ENCODE measurements at regions not wholly inside any gene's neighbourhood (a gene's known extent, or its start where the extent isn't known, plus 50 kb on each side); places are given as distances from the start of the nearest gene placed in this dataset.

GRCh38 chr6:113750151-113750855, 106.8 kb upstream of the MARCKS start:
- Histone ChIP-seq H3K9me3 (ENCODE audit: low read depth, low read length) (no peaks in the 10 kb centered on the region), H3K36me3 (ENCODE audit: insufficient read depth, low read length) (no peaks in the 10 kb centered on the region), H3K4me3 (no peak overlapping the region), H3K27ac (no peak overlapping the region), H3K9ac (ENCODE audit: insufficient read length) (no peak overlapping the region)
- TF ChIP-seq FOXP2 (optimal IDR thresholded peaks at IDR 0.05; ENCODE audit: control extremely low read depth, extremely low read length, insufficient read depth) (no peak), EZH2 (IDR thresholded peaks at IDR 0.05) (no peak), POLR2AphosphoS5 (IDR thresholded peaks at IDR 0.05; ENCODE audit: borderline replicate concordance, low read depth, low read length) (no peak)
- no peak for DNase-seq (ENCODE audit: low read depth, low spot score)

GRCh38 chr6:113754291-113754690, 102.9 kb upstream of the MARCKS start:
- no peak overlapping the region for H3K9ac ChIP-seq (ENCODE audit: insufficient read length)
- DNase-seq (ENCODE audit: low read depth, low spot score) = no peak
- H3K4me3 ChIP-seq = no peak overlapping the region
- TF ChIP-seq FOXP2 (optimal IDR thresholded peaks at IDR 0.05; ENCODE audit: control extremely low read depth, extremely low read length, insufficient read depth) (no peak), POLR2AphosphoS5 (IDR thresholded peaks at IDR 0.05; ENCODE audit: borderline replicate concordance, low read depth, low read length) (no peak), EZH2 (IDR thresholded peaks at IDR 0.05) (no peak)
- H3K36me3 ChIP-seq (ENCODE audit: insufficient read depth, low read length) = no peaks in the 10 kb centered on the region
- H3K27ac ChIP-seq = no peak overlapping the region
- H3K9me3 ChIP-seq (ENCODE audit: low read depth, low read length) = no peaks in the 10 kb centered on the region

DNA sequence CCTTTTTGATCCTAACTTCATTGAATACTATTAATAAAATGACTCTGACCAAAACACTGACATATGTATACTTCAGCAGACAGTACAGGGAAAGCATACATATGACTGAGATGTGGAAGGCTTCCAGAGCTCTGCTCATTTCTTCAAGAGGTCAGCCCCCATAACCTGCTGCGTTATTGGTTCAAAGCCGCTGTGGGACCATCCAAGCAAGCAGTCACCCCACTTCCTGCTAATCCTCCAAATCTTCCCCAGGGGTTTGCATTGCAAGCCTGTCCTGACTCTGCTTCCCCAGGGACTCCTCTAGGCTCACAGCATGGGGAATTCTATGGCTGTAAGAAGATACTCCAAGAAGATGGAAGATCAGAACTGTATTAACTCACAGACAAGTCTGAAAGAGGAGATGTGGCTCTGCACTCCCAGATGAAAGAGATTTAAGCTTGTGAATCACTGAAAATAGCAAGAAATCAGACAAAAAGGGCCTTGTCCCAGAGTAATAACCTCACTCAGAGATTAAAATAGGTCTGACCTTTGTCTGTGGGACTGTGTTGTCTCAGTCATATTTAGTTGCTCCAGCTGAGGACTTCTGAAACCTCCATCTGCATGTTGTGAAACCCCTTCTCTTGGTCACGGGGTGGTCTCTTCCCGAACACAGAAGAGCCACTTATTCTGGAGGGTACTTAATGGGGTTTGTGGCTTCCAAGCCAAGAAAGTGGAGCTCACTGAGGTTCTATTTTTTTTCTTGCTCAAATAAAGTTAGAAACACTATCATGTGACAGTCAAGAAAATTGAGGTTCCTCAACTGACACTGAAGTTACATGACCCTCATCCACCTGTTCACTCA, 101.5 kb upstream of the MARCKS start:
- TF ChIP-seq EZH2 (IDR thresholded peaks at IDR 0.05) = no peak
- no peak for TF ChIP-seq FOXP2 (optimal IDR thresholded peaks at IDR 0.05; ENCODE audit: control extremely low read depth, extremely low read length, insufficient read depth)
- no peak for TF ChIP-seq POLR2AphosphoS5 (IDR thresholded peaks at IDR 0.05; ENCODE audit: borderline replicate concordance, low read depth, low read length)
- H3K9me3 ChIP-seq (ENCODE audit: low read depth, low read length) = no peaks in the 10 kb centered on the region
- H3K9ac ChIP-seq (ENCODE audit: insufficient read length) = no peak overlapping the region
- no peak overlapping the region for H3K4me3 ChIP-seq
- no peaks in the 10 kb centered on the region for H3K36me3 ChIP-seq (ENCODE audit: insufficient read depth, low read length)
- no peak overlapping the region for H3K27ac ChIP-seq
- DNase-seq (ENCODE audit: low read depth, low spot score) = no peak

DNA sequence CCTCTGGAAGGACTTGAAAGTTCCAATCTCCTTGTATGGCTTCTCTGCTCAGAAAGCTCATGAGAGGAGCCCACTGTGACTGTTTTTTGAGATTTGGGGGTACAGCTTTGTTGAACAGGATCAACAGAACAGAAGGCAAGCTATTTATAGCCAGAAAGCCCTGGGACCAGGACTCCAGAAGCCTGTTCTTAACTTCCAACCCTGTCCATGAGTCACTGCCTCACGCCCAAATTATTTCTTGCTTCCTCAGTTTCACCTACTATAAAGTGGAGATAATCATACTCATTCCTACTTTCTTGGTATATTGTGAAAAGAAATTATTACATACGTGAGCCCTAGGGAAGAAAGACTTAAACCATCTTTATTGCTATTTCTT, 100.9 kb upstream of the MARCKS start:
- TF ChIP-seq EZH2 (IDR thresholded peaks at IDR 0.05) = no peak
- no peak for TF ChIP-seq FOXP2 (optimal IDR thresholded peaks at IDR 0.05; ENCODE audit: control extremely low read depth, extremely low read length, insufficient read depth)
- no peak for TF ChIP-seq POLR2AphosphoS5 (IDR thresholded peaks at IDR 0.05; ENCODE audit: borderline replicate concordance, low read depth, low read length)
- H3K27ac ChIP-seq = no peak overlapping the region
- no peaks in the 10 kb centered on the region for H3K36me3 ChIP-seq (ENCODE audit: insufficient read depth, low read length)
- DNase-seq (ENCODE audit: low read depth, low spot score) = no peak
- no peak overlapping the region for H3K9ac ChIP-seq (ENCODE audit: insufficient read length)
- no peaks in the 10 kb centered on the region for H3K9me3 ChIP-seq (ENCODE audit: low read depth, low read length)
- no peak overlapping the region for H3K4me3 ChIP-seq

- no peak for DNase-seq (ENCODE audit: low read depth, low spot score)
- no peak overlapping the region for H3K4me3 ChIP-seq
- no peak for TF ChIP-seq POLR2AphosphoS5 (IDR thresholded peaks at IDR 0.05; ENCODE audit: borderline replicate concordance, low read depth, low read length)
- no peak for TF ChIP-seq FOXP2 (optimal IDR thresholded peaks at IDR 0.05; ENCODE audit: control extremely low read depth, extremely low read length, insufficient read depth)
- no peak for TF ChIP-seq EZH2 (IDR thresholded peaks at IDR 0.05)
- H3K27ac ChIP-seq = no peak overlapping the region
- H3K9ac ChIP-seq (ENCODE audit: insufficient read length) = no peak overlapping the region
- no peaks in the 10 kb centered on the region for H3K9me3 ChIP-seq (ENCODE audit: low read depth, low read length)
- no peaks in the 10 kb centered on the region for H3K36me3 ChIP-seq (ENCODE audit: insufficient read depth, low read length)
Observed at GRCh38 chr6:113758214-113758613, 98.9 kb upstream of the MARCKS start.

GRCh38 chr6:113758826-113759574, 98.1 kb upstream of the MARCKS start:
- DNase-seq (ENCODE audit: low read depth, low spot score) = no peak
- Histone ChIP-seq H3K36me3 (ENCODE audit: insufficient read depth, low read length) (no peaks in the 10 kb centered on the region), H3K9me3 (ENCODE audit: low read depth, low read length) (no peaks in the 10 kb centered on the region), H3K27ac (no peak overlapping the region), H3K9ac (ENCODE audit: insufficient read length) (no peak overlapping the region), H3K4me3 (no peak overlapping the region)
- TF ChIP-seq POLR2AphosphoS5 (IDR thresholded peaks at IDR 0.05; ENCODE audit: borderline replicate concordance, low read depth, low read length) = no peak

DNA sequence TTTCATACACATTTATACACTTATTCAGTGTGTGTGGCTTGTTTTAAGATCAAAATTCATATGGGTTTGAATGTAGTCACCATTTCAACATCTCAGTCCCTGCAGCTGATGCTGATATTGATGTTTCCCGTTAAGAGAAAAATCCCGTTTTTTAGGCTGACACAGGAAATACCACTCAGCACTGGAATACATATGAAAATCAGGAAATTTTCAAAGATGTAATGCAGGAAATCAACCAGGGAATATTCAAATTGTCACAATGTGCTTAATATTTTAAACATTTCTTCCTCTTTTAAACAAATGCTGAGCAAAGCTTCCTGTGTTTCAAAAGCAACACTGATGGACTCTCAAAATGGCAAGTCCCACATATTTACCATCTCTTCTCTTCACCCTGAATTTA, 94.5 kb upstream of the MARCKS start:
- H3K4me3 ChIP-seq = peak overlapping the region; percentile 54
- H3K9ac ChIP-seq (ENCODE audit: insufficient read length) = peak overlapping the region; percentile 17
- no peaks in the 10 kb centered on the region for H3K9me3 ChIP-seq (ENCODE audit: low read depth, low read length)
- peak; percentile 66 for DNase-seq (ENCODE audit: low read depth, low spot score)
- H3K36me3 ChIP-seq (ENCODE audit: insufficient read depth, low read length) = no peaks in the 10 kb centered on the region
- TF ChIP-seq POLR2AphosphoS5 (IDR thresholded peaks at IDR 0.05; ENCODE audit: borderline replicate concordance, low read depth, low read length) (no peak), FOXP2 (optimal IDR thresholded peaks at IDR 0.05; ENCODE audit: control extremely low read depth, extremely low read length, insufficient read depth) (no peak), EZH2 (IDR thresholded peaks at IDR 0.05) (no peak)
- H3K27ac ChIP-seq = peak overlapping the region; percentile 84

DNA sequence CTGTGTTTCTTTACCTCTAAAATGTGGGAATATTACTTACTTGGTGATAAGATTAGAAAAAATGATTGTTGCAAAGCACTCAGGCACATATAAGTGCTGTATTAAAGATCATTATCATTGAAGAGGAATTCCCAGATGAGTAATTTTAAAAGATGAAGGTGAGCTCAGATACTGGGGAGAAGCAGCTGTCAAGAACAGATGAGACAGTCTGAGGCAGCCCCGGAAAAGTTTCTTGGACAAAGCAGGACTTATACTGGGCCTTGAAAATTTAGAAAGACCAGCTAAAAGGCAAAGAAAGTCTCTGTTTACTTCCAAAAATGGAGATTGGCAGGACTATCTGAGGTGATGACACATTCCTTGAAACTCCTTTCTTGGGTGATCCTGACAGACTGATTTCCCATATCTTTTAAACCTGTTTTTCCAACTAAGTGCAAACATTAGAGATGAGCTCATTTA, 93.8 kb upstream of the MARCKS start:
- Histone ChIP-seq H3K9me3 (ENCODE audit: low read depth, low read length) (no peaks in the 10 kb centered on the region), H3K36me3 (ENCODE audit: insufficient read depth, low read length) (no peaks in the 10 kb centered on the region), H3K4me3 (no peak overlapping the region), H3K9ac (ENCODE audit: insufficient read length) (no peak overlapping the region), H3K27ac (peak overlapping the region; percentile 84)
- no peak for TF ChIP-seq FOXP2 (optimal IDR thresholded peaks at IDR 0.05; ENCODE audit: control extremely low read depth, extremely low read length, insufficient read depth)
- no peak for TF ChIP-seq EZH2 (IDR thresholded peaks at IDR 0.05)
- no peak for TF ChIP-seq POLR2AphosphoS5 (IDR thresholded peaks at IDR 0.05; ENCODE audit: borderline replicate concordance, low read depth, low read length)
- DNase-seq (ENCODE audit: low read depth, low spot score) = no peak

Data from SK-N-MC (cell line).